LNCaP clone FGC (cell line): ENCODE measurements at regions not wholly inside any gene's neighbourhood (a gene's known extent, or its start where the extent isn't known, plus 50 kb on each side); places are given as distances from the start of the nearest gene placed in this dataset.

Experiments
- DNase-seq: peaks from one replicate; pipeline ENCODE4 v3.0.0-alpha.2; 2011; ENCODE audit warnings: low read depth
- H3K4me3 ChIP-seq: 2 replicates; pipeline ENCODE4 v1.5.1; 2011; ENCODE audit warnings: mild to moderate bottlenecking, low read depth, low read length, control low read depth
- TF ChIP-seq, protein P1 (sequence below): IDR thresholded peaks from 2 replicates; pipeline ENCODE4 v1.5.1; 2012; ENCODE audit warnings: mild to moderate bottlenecking; ENCODE audit not compliant: control insufficient read depth, insufficient read depth; ENCODE audit errors: extremely low read depth

DNA sequence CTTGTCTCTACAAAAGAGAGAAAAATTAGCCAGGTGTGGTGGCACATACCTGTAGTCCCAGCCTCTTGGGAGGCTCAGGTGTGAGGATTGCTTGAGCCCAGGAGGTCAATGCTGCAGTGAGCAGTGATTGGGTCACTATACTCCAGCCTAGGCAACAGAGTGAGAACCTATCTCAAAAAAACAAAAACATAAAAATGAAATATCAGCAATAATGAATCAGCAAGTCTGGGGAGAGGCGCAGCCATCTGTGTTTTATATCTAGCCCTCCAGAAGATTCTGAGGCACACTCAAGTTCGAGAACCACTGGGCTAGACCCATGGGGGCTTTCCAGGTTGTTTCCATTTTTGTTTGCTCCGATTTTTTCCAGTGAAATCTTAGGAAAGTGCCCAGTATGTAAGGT is 88.1 kb upstream of the BCL6 start:
- DNase-seq: no peak
- no peak overlapping the region for H3K4me3 ChIP-seq
- TF ChIP-seq, protein P1, sequence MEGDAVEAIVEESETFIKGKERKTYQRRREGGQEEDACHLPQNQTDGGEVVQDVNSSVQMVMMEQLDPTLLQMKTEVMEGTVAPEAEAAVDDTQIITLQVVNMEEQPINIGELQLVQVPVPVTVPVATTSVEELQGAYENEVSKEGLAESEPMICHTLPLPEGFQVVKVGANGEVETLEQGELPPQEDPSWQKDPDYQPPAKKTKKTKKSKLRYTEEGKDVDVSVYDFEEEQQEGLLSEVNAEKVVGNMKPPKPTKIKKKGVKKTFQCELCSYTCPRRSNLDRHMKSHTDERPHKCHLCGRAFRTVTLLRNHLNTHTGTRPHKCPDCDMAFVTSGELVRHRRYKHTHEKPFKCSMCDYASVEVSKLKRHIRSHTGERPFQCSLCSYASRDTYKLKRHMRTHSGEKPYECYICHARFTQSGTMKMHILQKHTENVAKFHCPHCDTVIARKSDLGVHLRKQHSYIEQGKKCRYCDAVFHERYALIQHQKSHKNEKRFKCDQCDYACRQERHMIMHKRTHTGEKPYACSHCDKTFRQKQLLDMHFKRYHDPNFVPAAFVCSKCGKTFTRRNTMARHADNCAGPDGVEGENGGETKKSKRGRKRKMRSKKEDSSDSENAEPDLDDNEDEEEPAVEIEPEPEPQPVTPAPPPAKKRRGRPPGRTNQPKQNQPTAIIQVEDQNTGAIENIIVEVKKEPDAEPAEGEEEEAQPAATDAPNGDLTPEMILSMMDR: no peak

DNA sequence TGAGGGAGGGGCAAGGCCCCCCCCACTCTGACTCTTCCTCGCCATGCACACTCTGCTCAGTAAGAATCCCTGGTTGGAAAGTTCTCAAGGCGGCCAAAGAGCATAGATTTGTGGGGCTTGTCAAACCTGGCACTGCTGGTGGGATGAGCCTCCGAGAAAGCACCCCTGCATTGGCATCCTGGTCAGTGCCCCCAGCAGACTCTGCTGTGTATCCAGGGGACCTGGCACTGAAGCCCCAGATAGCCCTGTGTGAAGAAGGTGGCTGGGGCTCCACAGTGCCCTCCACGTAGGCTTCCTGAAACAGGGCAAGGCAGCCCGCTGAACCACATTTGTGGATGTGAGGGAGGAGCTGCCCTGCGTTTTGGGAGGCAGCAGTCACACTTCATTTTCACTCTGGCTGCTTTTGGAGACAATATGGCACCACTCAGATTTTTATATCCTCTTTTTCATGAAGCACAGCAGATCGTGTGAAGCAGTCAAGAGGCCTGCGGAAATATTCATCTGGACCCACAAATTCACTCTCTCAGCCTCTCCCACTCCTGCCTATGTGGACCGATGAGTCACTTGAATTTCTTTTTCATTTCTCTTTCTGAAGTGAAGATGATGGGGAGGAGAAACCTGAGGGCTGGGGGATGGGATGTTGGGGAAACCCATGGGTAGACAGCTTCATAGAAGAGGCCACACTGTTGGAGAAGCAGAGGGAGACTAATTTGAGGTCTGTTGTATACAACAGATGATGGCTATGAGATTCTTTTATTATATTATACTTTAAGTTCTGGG is 88.7 kb upstream of the BCL6 start:
- TF ChIP-seq, protein P1: no peak
- no peak overlapping the region for H3K4me3 ChIP-seq

DNA sequence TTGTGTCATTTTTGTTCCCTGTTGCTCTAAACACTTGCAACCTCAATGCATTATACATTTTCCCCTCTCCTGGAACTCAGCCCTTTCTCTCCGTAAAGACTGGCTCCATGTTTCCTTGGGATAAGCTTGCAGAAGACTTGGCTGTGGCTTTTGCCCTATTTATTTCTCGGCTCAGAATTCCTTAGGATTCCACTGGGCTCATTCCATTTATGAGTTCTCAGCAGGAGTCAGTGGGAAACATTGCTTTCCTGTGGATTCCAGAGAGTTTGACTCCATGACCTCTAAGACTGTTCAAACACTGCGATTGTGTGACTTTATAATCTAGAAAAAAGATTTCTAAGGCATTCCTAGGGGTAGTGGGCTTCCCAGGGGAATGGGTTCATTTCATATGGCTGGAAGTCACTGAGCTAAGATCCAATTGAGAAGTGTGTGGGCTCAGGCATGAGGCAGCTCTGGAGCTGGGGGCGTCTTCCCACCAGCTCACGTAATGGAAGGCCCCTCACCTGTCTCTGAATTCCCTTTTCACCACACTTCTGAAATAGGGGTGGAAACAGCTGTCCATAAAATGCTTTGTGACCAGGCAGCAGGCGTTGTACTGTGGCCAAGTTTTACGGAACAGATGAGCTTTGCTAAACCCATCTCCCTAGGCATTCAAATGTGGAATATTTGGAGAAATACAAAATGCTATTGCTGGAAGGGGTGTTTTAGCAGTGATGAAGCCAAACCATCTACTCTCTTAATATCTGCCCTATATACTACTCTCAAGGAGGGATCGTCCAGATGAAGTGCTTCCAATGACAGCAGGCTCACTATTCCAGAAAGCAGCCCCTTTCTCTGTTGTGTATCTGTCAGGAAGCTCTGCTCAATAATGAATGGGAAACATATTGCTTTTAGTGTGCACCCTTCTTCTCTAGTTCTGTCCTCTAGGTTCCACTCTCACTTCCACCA is 91.8 kb upstream of the BCL6 start:
- no peak overlapping the region for H3K4me3 ChIP-seq
- no peak for DNase-seq
- TF ChIP-seq, protein P1: no peak

More for the DNA sequence above, 88.7 kb upstream of the BCL6 start:
- DNase-seq: no peak

DNA sequence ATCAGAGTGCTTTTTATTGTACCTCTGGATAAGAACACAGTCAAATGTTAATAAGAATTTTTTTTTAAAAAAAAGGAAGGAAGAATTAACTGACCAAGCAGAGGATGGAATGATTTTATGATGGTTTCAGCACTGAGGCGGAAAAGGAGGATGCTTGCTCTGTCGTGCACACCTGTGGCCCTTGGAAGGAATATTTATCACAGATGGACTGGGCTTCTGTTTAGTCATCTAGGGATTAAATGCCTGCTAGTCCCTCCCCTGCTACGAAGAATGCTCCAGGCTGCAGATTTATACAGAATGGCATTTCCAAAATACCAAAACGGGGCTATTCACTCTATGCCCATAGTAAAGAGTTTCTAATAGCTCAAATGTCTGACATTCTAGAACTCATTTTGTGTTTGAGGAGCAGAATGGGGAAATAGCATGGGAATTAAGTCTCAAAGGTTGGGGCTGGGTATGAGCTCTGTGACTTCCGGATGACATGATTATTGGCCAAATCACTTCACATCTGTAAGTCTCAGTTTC is 92.8 kb upstream of the BCL6 start:
- H3K4me3 ChIP-seq: no peak overlapping the region
- no peak for DNase-seq
- TF ChIP-seq, protein P1: no peak

DNA sequence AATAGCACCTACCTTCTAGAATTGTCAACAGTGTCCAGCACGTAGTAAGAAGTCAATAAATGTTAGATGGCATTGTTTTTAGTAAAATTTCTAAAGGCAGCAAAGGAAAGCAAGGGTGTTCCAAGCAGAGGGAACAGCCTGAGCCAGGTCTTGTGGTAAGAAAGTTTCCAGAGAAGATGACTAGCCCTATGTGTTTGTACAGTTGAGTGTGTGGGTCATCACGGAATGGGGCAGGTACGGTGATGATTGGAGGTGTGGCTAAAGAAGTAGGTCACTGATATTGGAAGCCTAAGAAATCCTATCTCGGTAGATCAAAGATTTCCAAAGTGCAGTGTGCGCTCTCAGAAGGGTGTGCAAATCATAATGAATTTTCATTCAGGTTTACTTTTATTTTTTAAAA is 94.2 kb upstream of the BCL6 start:
- DNase-seq: no peak
- TF ChIP-seq, protein P1: no peak
- no peak overlapping the region for H3K4me3 ChIP-seq

DNA sequence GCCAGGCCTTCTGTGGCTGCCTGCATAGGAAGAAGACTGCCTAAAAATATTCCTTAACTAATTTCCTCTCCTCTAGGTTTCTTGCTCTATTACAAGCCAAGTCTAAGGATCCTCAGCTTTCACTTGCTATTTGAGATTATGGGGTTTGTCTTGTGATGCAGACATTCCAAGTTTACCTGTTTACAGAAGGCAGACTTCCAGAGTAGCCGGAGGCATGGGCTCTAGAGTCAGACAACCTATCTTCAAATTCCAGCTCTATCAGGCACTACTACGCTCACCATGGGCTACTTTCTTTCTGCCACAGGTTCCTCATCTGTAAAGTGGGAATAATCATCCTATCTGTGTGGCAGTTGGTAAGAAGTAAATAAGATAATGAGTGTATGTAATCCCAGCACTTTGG is 95.6 kb upstream of the BCL6 start:
- no peak for DNase-seq
- H3K4me3 ChIP-seq: no peak overlapping the region
- TF ChIP-seq, protein P1: no peak
